Upper lobe of left lung (tissue), 4 donors: ENCODE measurements at regions not wholly inside any gene's neighbourhood (a gene's known extent, or its start where the extent isn't known, plus 50 kb on each side); places are given as distances from the start of the nearest gene placed in this dataset.

ENCODE experiments used
- EP300 ChIP-seq, 4 donors: sonication (generic); formaldehyde crosslinking; IDR thresholded peaks; one replicate each; pipeline ENCODE4 v1.5.1; 2017; ENCODE audit warnings: antibody characterized with exemption in 4 of 4, control low read depth in 2 of 4
- POLR2A ChIP-seq, 4 donors: fragments of 450-650 bp; IDR thresholded peaks; one replicate each; pipeline ENCODE4 v1.5.1; 2016 to 2017; ENCODE audit warnings: antibody characterized with exemption in 4 of 4, mild to moderate bottlenecking in 2 of 4
- TF ChIP-seq, protein P1 (sequence below), 6 experiments: fragments of 450-650 bp in 4 of 6; fragments of 200-600 bp in 2 of 6; sonication (generic) in 2 of 6; IDR thresholded peaks; one replicate each; pipeline ENCODE4 v1.5.1; 2016 to 2019; ENCODE audit warnings: antibody characterized with exemption in 6 of 6

DNA sequence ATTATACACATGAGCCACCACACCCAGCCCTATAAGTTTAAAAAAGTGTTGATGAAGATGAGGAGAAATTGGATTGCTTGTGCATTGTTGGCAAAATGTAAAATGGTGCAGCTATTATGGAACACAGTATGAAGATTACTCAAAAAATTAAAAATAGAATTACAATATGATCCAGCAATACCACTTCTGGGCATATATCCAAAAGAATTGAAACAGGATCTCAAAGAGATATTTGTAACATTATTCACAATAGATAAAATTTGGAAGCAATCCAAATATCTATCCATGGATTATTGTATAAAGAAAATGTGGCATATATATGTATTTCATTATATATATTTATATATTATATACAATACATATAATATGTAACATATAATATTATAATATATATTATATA lies 515.6 kb upstream of the GNPDA2 start:
- TF ChIP-seq EP300 (IDR thresholded peaks at IDR 0.05) (no peak), POLR2A (IDR thresholded peaks at IDR 0.05) (no peak)
- TF ChIP-seq, protein P1, sequence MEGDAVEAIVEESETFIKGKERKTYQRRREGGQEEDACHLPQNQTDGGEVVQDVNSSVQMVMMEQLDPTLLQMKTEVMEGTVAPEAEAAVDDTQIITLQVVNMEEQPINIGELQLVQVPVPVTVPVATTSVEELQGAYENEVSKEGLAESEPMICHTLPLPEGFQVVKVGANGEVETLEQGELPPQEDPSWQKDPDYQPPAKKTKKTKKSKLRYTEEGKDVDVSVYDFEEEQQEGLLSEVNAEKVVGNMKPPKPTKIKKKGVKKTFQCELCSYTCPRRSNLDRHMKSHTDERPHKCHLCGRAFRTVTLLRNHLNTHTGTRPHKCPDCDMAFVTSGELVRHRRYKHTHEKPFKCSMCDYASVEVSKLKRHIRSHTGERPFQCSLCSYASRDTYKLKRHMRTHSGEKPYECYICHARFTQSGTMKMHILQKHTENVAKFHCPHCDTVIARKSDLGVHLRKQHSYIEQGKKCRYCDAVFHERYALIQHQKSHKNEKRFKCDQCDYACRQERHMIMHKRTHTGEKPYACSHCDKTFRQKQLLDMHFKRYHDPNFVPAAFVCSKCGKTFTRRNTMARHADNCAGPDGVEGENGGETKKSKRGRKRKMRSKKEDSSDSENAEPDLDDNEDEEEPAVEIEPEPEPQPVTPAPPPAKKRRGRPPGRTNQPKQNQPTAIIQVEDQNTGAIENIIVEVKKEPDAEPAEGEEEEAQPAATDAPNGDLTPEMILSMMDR (IDR thresholded peaks at IDR 0.05), result no peak
